ENCODE measurements at regions not wholly inside any gene's neighbourhood (a gene's known extent, or its start where the extent isn't known, plus 50 kb on each side); places are given as distances from the start of the nearest gene placed in this dataset.

DNA sequence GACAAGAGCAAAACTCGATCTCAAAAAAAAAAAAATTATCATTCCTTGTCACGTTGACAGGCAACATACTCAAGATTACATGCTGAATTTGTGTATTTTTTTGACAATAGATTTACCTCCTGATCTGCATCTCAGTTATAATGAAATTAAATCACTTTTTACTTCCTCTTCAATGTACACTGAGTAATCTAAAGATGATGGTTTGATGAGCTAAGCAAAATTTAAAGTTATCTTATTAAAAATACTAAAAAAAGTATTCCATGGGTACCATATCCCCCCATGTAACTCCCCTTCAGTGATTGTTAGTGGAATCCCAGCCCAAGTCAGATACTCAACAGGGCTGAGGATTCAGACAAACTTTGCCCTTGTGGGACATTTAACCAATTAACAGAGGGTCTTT lies 463.2 kb downstream of the OCA2 start:
- H3K36me3 Mint-ChIP-seq (ENCODE audit: low read depth), result no peaks in the 10 kb centered on the region
- no peak overlapping the region for H3K4me3 Mint-ChIP-seq
- intact Hi-C loops (cut with micrococcal nuclease), result no loop called here
- no peaks in the 10 kb centered on the region for H3K27me3 Mint-ChIP-seq (ENCODE audit: insufficient read depth)
- H3K27ac Mint-ChIP-seq, result no peak overlapping the region
- H3K9me3 Mint-ChIP-seq, result peaks cover 36% of the 10 kb centered on the region
- no peaks in the 10 kb centered on the region for H3K4me1 Mint-ChIP-seq (ENCODE audit: low read depth)
- DNase-seq (ENCODE audit: low spot score), result no peak

DNA sequence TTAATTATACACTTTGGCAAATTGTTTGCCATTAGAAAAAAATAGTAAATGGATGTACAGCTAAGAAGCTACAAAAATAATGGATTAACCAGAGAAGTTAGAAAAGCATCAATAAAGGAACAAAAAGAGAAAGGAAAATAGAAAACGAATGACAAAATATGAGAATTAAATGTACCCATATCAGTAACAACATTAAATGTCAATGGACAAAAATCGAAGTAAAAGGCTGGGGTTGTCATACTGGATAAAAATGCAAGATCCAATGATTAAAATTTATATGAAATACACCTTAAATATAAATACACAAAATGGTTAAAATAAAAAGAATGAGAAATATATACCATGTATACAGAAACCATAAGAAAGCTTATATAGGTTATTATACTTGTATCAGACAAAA lies 470.6 kb downstream of the OCA2 start:
- intact Hi-C loops (cut with micrococcal nuclease), result no loop called here
- Mint-ChIP-seq H3K27ac (no peak overlapping the region), H3K36me3 (ENCODE audit: low read depth) (peaks cover 1% of the 10 kb centered on the region), H3K27me3 (ENCODE audit: insufficient read depth) (no peaks in the 10 kb centered on the region), H3K9me3 (peaks cover 34% of the 10 kb centered on the region), H3K4me3 (no peak overlapping the region), H3K4me1 (ENCODE audit: low read depth) (no peaks in the 10 kb centered on the region)
- no peak for DNase-seq (ENCODE audit: low spot score)

GRCh38 chr15:27627623-27628022 lies 471.5 kb downstream of the OCA2 start:
- no peak for DNase-seq (ENCODE audit: low spot score)
- Mint-ChIP-seq H3K4me3 (no peak overlapping the region), H3K36me3 (ENCODE audit: low read depth) (peaks cover 1% of the 10 kb centered on the region), H3K27ac (no peak overlapping the region), H3K27me3 (ENCODE audit: insufficient read depth) (no peaks in the 10 kb centered on the region), H3K4me1 (ENCODE audit: low read depth) (no peaks in the 10 kb centered on the region), H3K9me3 (peaks cover 39% of the 10 kb centered on the region)
- intact Hi-C loops (cut with micrococcal nuclease), result no loop called here

DNA sequence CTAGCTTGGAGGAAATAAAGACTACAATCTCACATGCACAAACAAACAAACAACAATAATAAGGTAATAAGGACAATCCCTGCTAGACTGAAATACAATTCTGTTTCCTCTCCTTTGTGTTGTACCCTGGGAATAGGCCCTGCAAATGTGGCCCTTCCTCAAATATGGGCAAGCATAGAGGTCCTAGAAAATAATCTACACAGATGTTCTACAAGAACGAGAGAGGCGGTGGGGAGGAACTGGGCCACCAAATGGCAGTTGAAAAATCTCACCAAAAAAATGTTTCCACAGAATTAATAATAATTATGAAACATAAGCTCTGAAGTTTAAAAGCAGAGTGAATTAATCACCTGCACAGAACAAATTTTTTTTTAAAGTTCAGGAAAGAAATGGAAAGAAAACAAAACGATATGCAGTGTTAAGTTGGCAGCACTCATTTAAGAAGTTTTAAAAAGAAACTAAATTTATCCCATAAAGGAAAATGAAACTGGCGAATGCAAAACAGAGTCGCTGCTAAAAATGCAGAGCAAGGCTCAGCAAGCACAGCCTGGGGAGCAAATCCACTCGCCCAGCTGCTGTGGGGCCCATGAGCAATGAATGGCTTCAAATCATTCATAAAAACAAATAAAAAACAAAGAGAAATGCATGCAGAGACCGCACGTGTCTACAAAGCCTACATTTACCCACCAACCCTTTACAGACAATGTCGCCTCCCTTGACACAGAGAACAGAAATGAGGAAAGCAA lies 475.4 kb downstream of the OCA2 start:
- Mint-ChIP-seq H3K27ac (no peak overlapping the region), H3K27me3 (ENCODE audit: insufficient read depth) (no peaks in the 10 kb centered on the region), H3K36me3 (ENCODE audit: low read depth) (peaks cover 1% of the 10 kb centered on the region), H3K4me3 (no peak overlapping the region), H3K9me3 (peaks cover 41% of the 10 kb centered on the region), H3K4me1 (ENCODE audit: low read depth) (no peaks in the 10 kb centered on the region)
- no peak for DNase-seq (ENCODE audit: low spot score)
- intact Hi-C loops (cut with micrococcal nuclease), result no loop called here

DNA sequence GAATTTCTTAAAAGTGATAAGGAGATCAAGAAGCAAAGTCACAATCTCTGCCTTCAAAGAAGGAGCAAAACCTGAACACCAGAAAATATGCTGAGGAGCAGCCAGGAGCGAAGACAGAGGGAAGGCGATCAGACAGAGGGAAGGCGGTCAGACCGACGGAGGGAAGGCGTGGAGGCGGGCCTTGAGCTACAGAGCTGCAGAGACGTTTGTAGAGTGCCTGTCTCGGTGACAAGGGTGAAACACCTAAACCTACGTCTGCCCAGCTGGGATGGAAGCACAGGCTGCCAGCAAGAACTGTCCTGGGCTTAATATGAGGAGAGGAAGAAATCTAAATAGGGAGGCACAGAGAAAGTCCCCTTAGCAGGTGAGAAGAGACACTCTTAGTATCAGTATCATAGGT lies 476.0 kb downstream of the OCA2 start:
- H3K4me1 Mint-ChIP-seq (ENCODE audit: low read depth), result no peaks in the 10 kb centered on the region
- H3K4me3 Mint-ChIP-seq, result no peak overlapping the region
- peaks cover 37% of the 10 kb centered on the region for H3K9me3 Mint-ChIP-seq
- H3K27me3 Mint-ChIP-seq (ENCODE audit: insufficient read depth), result no peaks in the 10 kb centered on the region
- H3K27ac Mint-ChIP-seq, result no peak overlapping the region
- H3K36me3 Mint-ChIP-seq (ENCODE audit: low read depth), result peaks cover 1% of the 10 kb centered on the region
- DNase-seq (ENCODE audit: low spot score), result no peak
- intact Hi-C loops (cut with micrococcal nuclease), result no loop called here

DNA sequence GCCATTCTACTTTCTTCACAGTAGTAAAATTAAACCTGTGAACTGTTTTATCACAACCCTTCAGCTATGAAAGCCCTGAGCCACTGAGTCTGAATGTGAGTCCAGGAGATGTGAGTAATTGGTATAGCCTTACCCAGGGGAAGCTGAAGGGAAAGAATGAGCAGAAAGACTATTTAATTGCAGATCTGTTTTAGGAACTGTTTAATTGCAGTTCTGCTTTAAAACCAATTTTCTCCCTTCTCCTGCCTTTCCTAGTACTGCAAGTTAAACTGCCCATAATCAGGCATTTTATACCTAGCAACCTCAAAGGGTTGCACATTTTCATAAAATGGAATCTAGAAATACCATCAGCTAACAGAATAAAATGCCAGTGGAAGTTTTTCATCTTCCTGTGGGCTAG lies 476.7 kb downstream of the OCA2 start:
- Mint-ChIP-seq H3K27me3 (ENCODE audit: insufficient read depth) (no peaks in the 10 kb centered on the region), H3K4me1 (ENCODE audit: low read depth) (no peaks in the 10 kb centered on the region), H3K36me3 (ENCODE audit: low read depth) (no peaks in the 10 kb centered on the region), H3K9me3 (peaks cover 32% of the 10 kb centered on the region), H3K27ac (no peak overlapping the region), H3K4me3 (no peak overlapping the region)
- no peak for DNase-seq (ENCODE audit: low spot score)
- intact Hi-C loops (cut with micrococcal nuclease), result no loop called here

DNA sequence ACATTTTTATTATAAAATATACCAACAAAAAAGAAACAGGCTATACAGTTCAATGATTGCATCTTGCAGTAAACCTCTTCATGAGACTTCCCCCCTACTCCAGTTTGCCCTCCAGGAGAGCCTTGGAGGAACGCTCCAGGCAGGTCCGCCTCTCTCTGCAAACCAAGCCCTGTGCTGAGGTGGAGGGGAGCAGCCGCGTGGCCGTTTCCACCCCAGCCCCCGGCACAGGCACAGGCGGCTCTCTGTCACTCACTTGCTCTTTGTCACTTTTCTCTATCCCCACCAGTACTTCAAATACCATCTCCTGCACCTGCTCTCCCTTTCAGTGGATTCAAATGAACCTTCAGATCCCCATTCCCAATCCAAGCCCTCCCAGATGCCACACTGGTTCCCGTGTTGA lies 479.9 kb downstream of the OCA2 start:
- intact Hi-C loops (cut with micrococcal nuclease), result no loop called here
- Mint-ChIP-seq H3K4me1 (ENCODE audit: low read depth) (no peaks in the 10 kb centered on the region), H3K27me3 (ENCODE audit: insufficient read depth) (no peaks in the 10 kb centered on the region), H3K36me3 (ENCODE audit: low read depth) (no peaks in the 10 kb centered on the region), H3K9me3 (peaks cover 20% of the 10 kb centered on the region), H3K27ac (no peak overlapping the region), H3K4me3 (no peak overlapping the region)
- no peak for DNase-seq (ENCODE audit: low spot score)

DNA sequence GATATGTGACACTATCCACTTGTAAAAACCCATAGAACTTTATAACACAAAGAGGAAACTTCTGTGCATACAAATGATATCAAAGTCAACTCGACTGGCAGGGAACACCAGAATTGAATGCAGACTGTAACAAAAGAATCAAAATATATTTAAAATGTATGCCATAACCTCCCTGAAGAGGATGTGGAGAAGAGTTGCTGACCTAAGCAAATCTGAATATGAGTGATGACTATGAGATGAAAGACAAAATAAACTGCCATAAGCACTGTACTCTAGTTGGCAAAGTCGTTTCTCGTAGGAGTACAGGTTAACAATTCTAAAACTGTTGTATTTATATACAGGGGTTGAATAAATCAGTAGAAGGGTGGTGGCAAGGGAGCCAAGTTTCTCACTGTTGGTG lies 482.1 kb downstream of the OCA2 start:
- Mint-ChIP-seq H3K9me3 (peaks cover 16% of the 10 kb centered on the region), H3K4me3 (no peak overlapping the region), H3K4me1 (ENCODE audit: low read depth) (no peaks in the 10 kb centered on the region), H3K27ac (no peak overlapping the region), H3K36me3 (ENCODE audit: low read depth) (no peaks in the 10 kb centered on the region), H3K27me3 (ENCODE audit: insufficient read depth) (no peaks in the 10 kb centered on the region)
- intact Hi-C loops (cut with micrococcal nuclease), result no loop called here
- DNase-seq (ENCODE audit: low spot score), result no peak

- Mint-ChIP-seq H3K4me3 (no peak overlapping the region), H3K27me3 (ENCODE audit: insufficient read depth) (no peaks in the 10 kb centered on the region), H3K36me3 (ENCODE audit: low read depth) (no peaks in the 10 kb centered on the region), H3K27ac (no peak overlapping the region), H3K9me3 (peaks cover 26% of the 10 kb centered on the region), H3K4me1 (ENCODE audit: low read depth) (no peaks in the 10 kb centered on the region)
- intact Hi-C loops (cut with micrococcal nuclease), result no loop called here
- no peak for DNase-seq (ENCODE audit: low spot score)
Measured at GRCh38 chr15:27608248-27608647, 490.9 kb downstream of the OCA2 start.

GRCh38 chr15:27601239-27601960 lies 497.7 kb downstream of the OCA2 start:
- no peak for DNase-seq (ENCODE audit: low spot score)
- no peaks in the 10 kb centered on the region for H3K27me3 Mint-ChIP-seq (ENCODE audit: insufficient read depth)
- H3K4me1 Mint-ChIP-seq (ENCODE audit: low read depth), result no peaks in the 10 kb centered on the region
- H3K4me3 Mint-ChIP-seq, result no peak overlapping the region
- no peaks in the 10 kb centered on the region for H3K36me3 Mint-ChIP-seq (ENCODE audit: low read depth)
- H3K27ac Mint-ChIP-seq, result no peak overlapping the region
- intact Hi-C loops (cut with micrococcal nuclease), result no loop called here
- H3K9me3 Mint-ChIP-seq, result peaks cover 28% of the 10 kb centered on the region

DNA sequence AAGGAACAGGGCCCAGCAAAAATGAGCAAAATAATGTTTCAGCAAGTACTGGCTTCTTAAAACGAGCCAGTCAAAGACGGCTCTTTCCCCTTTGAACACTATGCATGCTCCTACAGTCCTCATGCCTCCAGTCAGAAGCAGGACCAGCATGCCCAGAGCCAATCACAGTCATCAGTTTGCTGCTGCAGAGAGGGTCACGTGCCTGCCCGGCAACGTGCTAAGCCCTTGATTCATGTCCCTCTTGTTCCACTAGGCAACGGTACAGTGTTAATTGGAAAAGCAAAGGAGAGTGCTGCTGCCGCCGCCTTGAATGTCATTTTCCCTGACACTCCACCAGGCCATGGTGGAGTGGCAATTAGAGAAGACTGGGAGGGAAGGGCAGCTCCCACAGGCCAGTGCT lies 500.1 kb downstream of the OCA2 start:
- Mint-ChIP-seq H3K36me3 (ENCODE audit: low read depth) (no peaks in the 10 kb centered on the region), H3K4me1 (ENCODE audit: low read depth) (no peaks in the 10 kb centered on the region), H3K9me3 (peaks cover 36% of the 10 kb centered on the region), H3K4me3 (no peak overlapping the region), H3K27ac (no peak overlapping the region), H3K27me3 (ENCODE audit: insufficient read depth) (no peaks in the 10 kb centered on the region)
- intact Hi-C loops (cut with micrococcal nuclease), result no loop called here
- no peak for DNase-seq (ENCODE audit: low spot score)

DNA sequence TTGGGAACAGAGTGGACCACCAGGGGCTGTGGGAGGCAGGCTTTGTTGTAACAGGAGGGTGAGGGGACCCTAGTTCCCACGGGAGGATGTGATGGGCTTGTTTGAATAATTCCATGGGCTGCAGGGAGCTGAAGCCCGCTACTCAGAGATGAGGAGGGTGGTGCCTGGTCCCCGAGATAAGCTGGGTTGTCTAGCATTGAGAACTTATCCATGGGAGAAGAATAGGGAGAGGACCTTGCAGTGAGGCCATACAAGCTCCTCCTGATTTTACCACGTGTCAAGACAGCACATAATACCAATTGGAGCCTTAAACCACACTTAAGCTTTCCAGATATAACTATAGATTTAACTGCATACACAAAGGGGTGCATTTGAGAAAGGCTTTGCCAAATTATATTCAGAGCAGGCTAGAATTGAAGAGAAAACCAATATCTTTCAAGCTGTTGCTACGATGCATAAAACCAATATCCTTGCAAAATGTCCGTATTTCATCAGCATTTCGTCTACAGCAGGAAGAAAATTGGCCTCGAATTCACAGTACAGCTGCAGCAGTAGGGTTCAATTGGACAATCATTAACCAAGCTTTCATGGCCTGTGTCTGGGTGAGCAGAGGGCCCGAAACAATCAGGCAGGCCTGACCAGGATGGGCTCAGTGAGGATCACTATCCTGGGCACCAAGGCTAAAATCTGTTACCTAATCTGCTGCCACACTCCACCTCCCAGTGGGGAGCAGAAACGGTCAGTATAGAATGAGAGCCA lies 500.7 kb downstream of the OCA2 start:
- H3K4me1 Mint-ChIP-seq (ENCODE audit: low read depth), result no peaks in the 10 kb centered on the region
- H3K4me3 Mint-ChIP-seq, result no peak overlapping the region
- H3K27me3 Mint-ChIP-seq (ENCODE audit: insufficient read depth), result no peaks in the 10 kb centered on the region

GRCh38 chr15:27595211-27595610 lies 503.9 kb downstream of the OCA2 start:
- peaks cover 2% of the 10 kb centered on the region for H3K27me3 Mint-ChIP-seq (ENCODE audit: insufficient read depth)
- no peak for DNase-seq (ENCODE audit: low spot score)
- peaks cover 48% of the 10 kb centered on the region for H3K9me3 Mint-ChIP-seq
- no peak overlapping the region for H3K27ac Mint-ChIP-seq
- no peaks in the 10 kb centered on the region for H3K36me3 Mint-ChIP-seq (ENCODE audit: low read depth)
- H3K4me3 Mint-ChIP-seq, result no peak overlapping the region
- H3K4me1 Mint-ChIP-seq (ENCODE audit: low read depth), result no peaks in the 10 kb centered on the region
- intact Hi-C loops (cut with micrococcal nuclease), result no loop called here

More for the DNA sequence above, 500.7 kb downstream of the OCA2 start:
- H3K9me3 Mint-ChIP-seq, result peaks cover 30% of the 10 kb centered on the region
- H3K27ac Mint-ChIP-seq, result no peak overlapping the region
- DNase-seq (ENCODE audit: low spot score), result no peak
- intact Hi-C loops (cut with micrococcal nuclease), result no loop called here
- H3K36me3 Mint-ChIP-seq (ENCODE audit: low read depth), result no peaks in the 10 kb centered on the region

Data from activated T-helper 1 cell treated with anti-CD3 and anti-CD28 coated beads, Interleukin-12 subunit alpha, Interleukin-12 subunit beta, Interleukin-2, Interleukin-4 antibody, amounts not matched to agents 30 ng/mL and 10 ng/mL and 1 ng/mL, durations not matched to agents 14 hours and 24 hours and 36 hours (primary cell).